ENCODE measurements at regions not wholly inside any gene's neighbourhood (a gene's known extent, or its start where the extent isn't known, plus 50 kb on each side); places are given as distances from the start of the nearest gene placed in this dataset.

DNA sequence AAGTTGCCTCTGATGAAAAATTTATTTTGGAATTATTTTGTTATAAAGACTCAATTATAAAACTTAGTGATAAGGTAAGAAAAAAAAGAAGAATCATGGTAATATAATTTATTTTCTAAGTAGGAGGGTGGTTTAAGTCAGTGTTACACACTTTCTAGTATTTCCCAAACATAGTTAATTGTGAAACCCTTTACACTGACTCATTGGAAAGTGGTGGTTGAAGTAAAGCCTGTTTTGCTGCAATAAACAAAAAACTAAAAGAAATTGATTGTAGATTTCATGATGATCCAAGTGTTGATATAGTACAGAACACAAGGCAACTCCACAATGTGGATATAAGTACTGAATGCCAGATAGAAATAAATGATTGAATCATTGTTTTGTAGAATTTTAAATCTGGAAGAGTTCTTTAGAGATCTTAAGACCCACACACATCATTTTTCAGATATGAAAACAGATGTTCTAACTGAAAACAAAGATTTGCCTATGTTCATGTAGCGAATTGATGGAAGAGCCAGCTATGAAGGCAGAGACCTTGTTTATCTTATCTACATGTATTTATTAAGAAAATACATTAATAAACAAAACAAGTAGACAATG lies 539.8 kb downstream of the PRELID2 start:
- Histone ChIP-seq H3K27ac (ENCODE audit: low read depth, low read length, poor library complexity, severe bottlenecking) (no peak overlapping the region), H3K27me3 (replicated peaks; ENCODE audit: insufficient read depth, low read depth, low read length, poor library complexity) (no peaks in the 10 kb centered on the region), H3K4me1 (ENCODE audit: insufficient read depth, low read length, poor library complexity, severe bottlenecking) (no peaks in the 10 kb centered on the region), H3K36me3 (ENCODE audit: insufficient read depth, low read length, poor library complexity, severe bottlenecking) (no peaks in the 10 kb centered on the region), H3K9me3 (ENCODE audit: low read depth, low read length, poor library complexity, severe bottlenecking) (no peaks in the 10 kb centered on the region), H3K4me3 (ENCODE audit: low read depth, low read length, poor library complexity, severe bottlenecking) (no peak overlapping the region)
- no peak for DNase-seq (ENCODE audit: low spot score)
- POLR2A ChIA-PET (ENCODE audit: low non-redundant PET) = no interaction called here
- CTCF ChIA-PET = no interaction called here
- no TSS peak for BruUV-seq (replicated peaks)
- intact Hi-C loops (cut with micrococcal nuclease; ENCODE audit: unreplicated experiment) = no loop called here
- TF ChIP-seq, protein P1, sequence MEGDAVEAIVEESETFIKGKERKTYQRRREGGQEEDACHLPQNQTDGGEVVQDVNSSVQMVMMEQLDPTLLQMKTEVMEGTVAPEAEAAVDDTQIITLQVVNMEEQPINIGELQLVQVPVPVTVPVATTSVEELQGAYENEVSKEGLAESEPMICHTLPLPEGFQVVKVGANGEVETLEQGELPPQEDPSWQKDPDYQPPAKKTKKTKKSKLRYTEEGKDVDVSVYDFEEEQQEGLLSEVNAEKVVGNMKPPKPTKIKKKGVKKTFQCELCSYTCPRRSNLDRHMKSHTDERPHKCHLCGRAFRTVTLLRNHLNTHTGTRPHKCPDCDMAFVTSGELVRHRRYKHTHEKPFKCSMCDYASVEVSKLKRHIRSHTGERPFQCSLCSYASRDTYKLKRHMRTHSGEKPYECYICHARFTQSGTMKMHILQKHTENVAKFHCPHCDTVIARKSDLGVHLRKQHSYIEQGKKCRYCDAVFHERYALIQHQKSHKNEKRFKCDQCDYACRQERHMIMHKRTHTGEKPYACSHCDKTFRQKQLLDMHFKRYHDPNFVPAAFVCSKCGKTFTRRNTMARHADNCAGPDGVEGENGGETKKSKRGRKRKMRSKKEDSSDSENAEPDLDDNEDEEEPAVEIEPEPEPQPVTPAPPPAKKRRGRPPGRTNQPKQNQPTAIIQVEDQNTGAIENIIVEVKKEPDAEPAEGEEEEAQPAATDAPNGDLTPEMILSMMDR (conservative IDR thresholded peaks at IDR 0.05; ENCODE audit: low read depth, low read length) = no peak
- TF ChIP-seq EZH2 (IDR thresholded peaks at IDR 0.05; ENCODE audit: borderline replicate concordance, low read depth, low read length, poor library complexity, severe bottlenecking) = no peak

- Histone ChIP-seq H3K27me3 (replicated peaks; ENCODE audit: insufficient read depth, low read depth, low read length, poor library complexity) (no peaks in the 10 kb centered on the region), H3K27ac (ENCODE audit: low read depth, low read length, poor library complexity, severe bottlenecking) (no peak overlapping the region), H3K4me1 (ENCODE audit: insufficient read depth, low read length, poor library complexity, severe bottlenecking) (no peaks in the 10 kb centered on the region), H3K9me3 (ENCODE audit: low read depth, low read length, poor library complexity, severe bottlenecking) (no peaks in the 10 kb centered on the region), H3K4me3 (ENCODE audit: low read depth, low read length, poor library complexity, severe bottlenecking) (no peak overlapping the region), H3K36me3 (ENCODE audit: insufficient read depth, low read length, poor library complexity, severe bottlenecking) (no peaks in the 10 kb centered on the region)
- CTCF ChIA-PET = no interaction called here
- DNase-seq (ENCODE audit: low spot score) = no peak
- intact Hi-C loops (cut with micrococcal nuclease; ENCODE audit: unreplicated experiment) = no loop called here
- TF ChIP-seq, protein P1 (conservative IDR thresholded peaks at IDR 0.05; ENCODE audit: low read depth, low read length) = no peak
- no peak for TF ChIP-seq EZH2 (IDR thresholded peaks at IDR 0.05; ENCODE audit: borderline replicate concordance, low read depth, low read length, poor library complexity, severe bottlenecking)
- POLR2A ChIA-PET (ENCODE audit: low non-redundant PET) = no interaction called here
- no TSS peak for BruUV-seq (replicated peaks)
Measured at GRCh38 chr5:145294331-145294730, 540.8 kb downstream of the PRELID2 start.

DNA sequence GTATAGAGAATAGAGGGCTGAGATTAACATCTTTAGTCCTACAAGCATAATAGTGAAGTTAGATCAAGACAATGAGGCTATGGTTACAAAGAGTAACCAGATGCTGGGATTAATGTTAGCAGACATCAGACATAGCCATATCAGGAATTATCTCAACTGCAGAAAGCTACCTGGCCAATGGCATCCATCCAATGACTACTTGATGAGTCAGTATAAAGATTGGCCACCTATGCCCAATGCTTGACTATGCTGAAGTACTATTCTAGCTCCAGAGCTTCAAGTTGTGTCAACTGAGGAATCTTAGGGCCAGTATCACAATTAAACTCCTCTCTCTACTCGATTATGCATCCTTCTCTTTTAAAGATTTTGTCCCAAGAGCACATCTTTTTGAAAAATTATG lies 541.4 kb downstream of the PRELID2 start:
- no peak overlapping the region for H3K4me3 ChIP-seq (ENCODE audit: low read depth, low read length, poor library complexity, severe bottlenecking)
- no peak for TF ChIP-seq EZH2 (IDR thresholded peaks at IDR 0.05; ENCODE audit: borderline replicate concordance, low read depth, low read length, poor library complexity, severe bottlenecking)
- TF ChIP-seq, protein P1 (conservative IDR thresholded peaks at IDR 0.05; ENCODE audit: low read depth, low read length) = no peak
- H3K27ac ChIP-seq (ENCODE audit: low read depth, low read length, poor library complexity, severe bottlenecking) = no peak overlapping the region
- no peaks in the 10 kb centered on the region for H3K9me3 ChIP-seq (ENCODE audit: low read depth, low read length, poor library complexity, severe bottlenecking)
- CTCF ChIA-PET = no interaction called here
- H3K36me3 ChIP-seq (ENCODE audit: insufficient read depth, low read length, poor library complexity, severe bottlenecking) = no peaks in the 10 kb centered on the region
- no peaks in the 10 kb centered on the region for H3K27me3 ChIP-seq (replicated peaks; ENCODE audit: insufficient read depth, low read depth, low read length, poor library complexity)
- no TSS peak for BruUV-seq (replicated peaks)
- POLR2A ChIA-PET (ENCODE audit: low non-redundant PET) = no interaction called here
- intact Hi-C loops (cut with micrococcal nuclease; ENCODE audit: unreplicated experiment) = no loop called here
- DNase-seq (ENCODE audit: low spot score) = no peak
- H3K4me1 ChIP-seq (ENCODE audit: insufficient read depth, low read length, poor library complexity, severe bottlenecking) = no peaks in the 10 kb centered on the region

Measured in A673 (cell line).